ENCODE measurements at regions not wholly inside any gene's neighbourhood (a gene's known extent, or its start where the extent isn't known, plus 50 kb on each side); places are given as distances from the start of the nearest gene placed in this dataset.
"Not testable (repeated sequence)": the region's sequence is repeated elsewhere in the genome, so short reads cannot be mapped to it uniquely, and the experiment has no call there.

- Histone ChIP-seq H3K27me3 (ENCODE audit: control insufficient read depth, insufficient read depth, low read length) (no peaks in the 10 kb centered on the region), H3K4me3 (ENCODE audit: insufficient read depth, low read depth, low read length) (no peak overlapping the region), H3K36me3 (replicated peaks; ENCODE audit: control insufficient read depth, insufficient read depth, low read length) (no peaks in the 10 kb centered on the region)
- DNase-seq, result no peak
These were observed 111.6 kb upstream of the PTPRZ1 start for GRCh38 chr7:121761399-121761798.

- H3K4me3 ChIP-seq (ENCODE audit: insufficient read depth, low read depth, low read length), result no peak overlapping the region
- peak; percentile 0 for DNase-seq
- no peaks in the 10 kb centered on the region for H3K27me3 ChIP-seq (ENCODE audit: control insufficient read depth, insufficient read depth, low read length)
- H3K36me3 ChIP-seq (replicated peaks; ENCODE audit: control insufficient read depth, insufficient read depth, low read length), result no peaks in the 10 kb centered on the region
These were observed 117.0 kb upstream of the PTPRZ1 start for GRCh38 chr7:121755818-121756552.

GRCh38 chr7:121755286-121755685 lies 117.7 kb upstream of the PTPRZ1 start:
- Histone ChIP-seq H3K4me3 (ENCODE audit: insufficient read depth, low read depth, low read length) (no peak overlapping the region), H3K27me3 (ENCODE audit: control insufficient read depth, insufficient read depth, low read length) (no peaks in the 10 kb centered on the region), H3K36me3 (replicated peaks; ENCODE audit: control insufficient read depth, insufficient read depth, low read length) (no peaks in the 10 kb centered on the region)
- DNase-seq, result no peak

- no peak for DNase-seq
These were observed 119.0 kb upstream of the PTPRZ1 start for GRCh38 chr7:121753944-121754343.

GRCh38 chr7:121752706-121753105 lies 120.3 kb upstream of the PTPRZ1 start:
- H3K4me3 ChIP-seq (ENCODE audit: insufficient read depth, low read depth, low read length), result no peak overlapping the region
- H3K27me3 ChIP-seq (ENCODE audit: control insufficient read depth, insufficient read depth, low read length), result no peaks in the 10 kb centered on the region
- no peaks in the 10 kb centered on the region for H3K36me3 ChIP-seq (replicated peaks; ENCODE audit: control insufficient read depth, insufficient read depth, low read length)
- DNase-seq, result no peak

More at GRCh38 chr7:121753944-121754343, 119.0 kb upstream of the PTPRZ1 start:
- no peaks in the 10 kb centered on the region for H3K27me3 ChIP-seq (ENCODE audit: control insufficient read depth, insufficient read depth, low read length)
- H3K36me3 ChIP-seq (replicated peaks; ENCODE audit: control insufficient read depth, insufficient read depth, low read length), result no peaks in the 10 kb centered on the region
- H3K4me3 ChIP-seq (ENCODE audit: insufficient read depth, low read depth, low read length), result no peak overlapping the region

GRCh38 chr7:121748546-121748945 lies 124.4 kb upstream of the PTPRZ1 start:
- H3K4me3 ChIP-seq (ENCODE audit: insufficient read depth, low read depth, low read length), result no peak overlapping the region
- H3K27me3 ChIP-seq (ENCODE audit: control insufficient read depth, insufficient read depth, low read length), result no peaks in the 10 kb centered on the region
- no peak for DNase-seq
- no peaks in the 10 kb centered on the region for H3K36me3 ChIP-seq (replicated peaks; ENCODE audit: control insufficient read depth, insufficient read depth, low read length)

GRCh38 chr7:121745856-121746255 lies 127.1 kb upstream of the PTPRZ1 start:
- Histone ChIP-seq H3K4me3 (ENCODE audit: insufficient read depth, low read depth, low read length) (no peak overlapping the region), H3K27me3 (ENCODE audit: control insufficient read depth, insufficient read depth, low read length) (no peaks in the 10 kb centered on the region)
- no peak for DNase-seq

GRCh38 chr7:121744877-121745276 lies 128.1 kb upstream of the PTPRZ1 start:
- Histone ChIP-seq H3K27me3 (ENCODE audit: control insufficient read depth, insufficient read depth, low read length) (no peaks in the 10 kb centered on the region), H3K4me3 (ENCODE audit: insufficient read depth, low read depth, low read length) (no peak overlapping the region), H3K36me3 (replicated peaks; ENCODE audit: control insufficient read depth, insufficient read depth, low read length) (no peaks in the 10 kb centered on the region)
- no peak for DNase-seq

More at GRCh38 chr7:121745856-121746255, 127.1 kb upstream of the PTPRZ1 start:
- no peaks in the 10 kb centered on the region for H3K36me3 ChIP-seq (replicated peaks; ENCODE audit: control insufficient read depth, insufficient read depth, low read length)

- no peaks in the 10 kb centered on the region for H3K36me3 ChIP-seq (replicated peaks; ENCODE audit: control insufficient read depth, insufficient read depth, low read length)
- H3K27me3 ChIP-seq (ENCODE audit: control insufficient read depth, insufficient read depth, low read length), result no peaks in the 10 kb centered on the region
- no peak for DNase-seq
- no peak overlapping the region for H3K4me3 ChIP-seq (ENCODE audit: insufficient read depth, low read depth, low read length)
These were observed 128.6 kb upstream of the PTPRZ1 start for GRCh38 chr7:121744319-121744718.

GRCh38 chr7:121741896-121742295 lies 131.1 kb upstream of the PTPRZ1 start:
- DNase-seq, result no peak
- no peak overlapping the region for H3K4me3 ChIP-seq (ENCODE audit: insufficient read depth, low read depth, low read length)
- H3K27me3 ChIP-seq (ENCODE audit: control insufficient read depth, insufficient read depth, low read length), result no peaks in the 10 kb centered on the region
- no peaks in the 10 kb centered on the region for H3K36me3 ChIP-seq (replicated peaks; ENCODE audit: control insufficient read depth, insufficient read depth, low read length)

- Histone ChIP-seq H3K27me3 (ENCODE audit: control insufficient read depth, insufficient read depth, low read length) (no peaks in the 10 kb centered on the region), H3K4me3 (ENCODE audit: insufficient read depth, low read depth, low read length) (no peak overlapping the region), H3K36me3 (replicated peaks; ENCODE audit: control insufficient read depth, insufficient read depth, low read length) (no peaks in the 10 kb centered on the region)
- peak; percentile 1 for DNase-seq
These were observed 133.5 kb upstream of the PTPRZ1 start for GRCh38 chr7:121739465-121739864.

GRCh38 chr7:121730869-121731268 lies 142.1 kb upstream of the PTPRZ1 start:
- no peaks in the 10 kb centered on the region for H3K36me3 ChIP-seq (replicated peaks; ENCODE audit: control insufficient read depth, insufficient read depth, low read length)
- H3K4me3 ChIP-seq (ENCODE audit: insufficient read depth, low read depth, low read length), result no peak overlapping the region
- no peaks in the 10 kb centered on the region for H3K27me3 ChIP-seq (ENCODE audit: control insufficient read depth, insufficient read depth, low read length)
- no peak for DNase-seq

GRCh38 chr7:121714559-121715303 lies 158.2 kb upstream of the PTPRZ1 start:
- DNase-seq, result peak; percentile 8
- no peak overlapping the region for H3K4me3 ChIP-seq (ENCODE audit: insufficient read depth, low read depth, low read length)
- H3K27me3 ChIP-seq (ENCODE audit: control insufficient read depth, insufficient read depth, low read length), result no peaks in the 10 kb centered on the region
- no peaks in the 10 kb centered on the region for H3K36me3 ChIP-seq (replicated peaks; ENCODE audit: control insufficient read depth, insufficient read depth, low read length)

GRCh38 chr7:121712961-121713360 lies 160.0 kb upstream of the PTPRZ1 start:
- H3K36me3 ChIP-seq (replicated peaks; ENCODE audit: control insufficient read depth, insufficient read depth, low read length); H3K4me3 ChIP-seq (ENCODE audit: insufficient read depth, low read depth, low read length); DNase-seq; H3K27me3 ChIP-seq (ENCODE audit: control insufficient read depth, insufficient read depth, low read length): not testable (repeated sequence)

- no peaks in the 10 kb centered on the region for H3K36me3 ChIP-seq (replicated peaks; ENCODE audit: control insufficient read depth, insufficient read depth, low read length)
- no peak overlapping the region for H3K4me3 ChIP-seq (ENCODE audit: insufficient read depth, low read depth, low read length)
- DNase-seq, result no peak
- H3K27me3 ChIP-seq (ENCODE audit: control insufficient read depth, insufficient read depth, low read length), result no peaks in the 10 kb centered on the region
These were observed 175.1 kb upstream of the PTPRZ1 start for GRCh38 chr7:121697731-121698316.

Data from H7 (cell line).